ENCODE measurements at regions not wholly inside any gene's neighbourhood (a gene's known extent, or its start where the extent isn't known, plus 50 kb on each side); places are given as distances from the start of the nearest gene placed in this dataset.

DNA sequence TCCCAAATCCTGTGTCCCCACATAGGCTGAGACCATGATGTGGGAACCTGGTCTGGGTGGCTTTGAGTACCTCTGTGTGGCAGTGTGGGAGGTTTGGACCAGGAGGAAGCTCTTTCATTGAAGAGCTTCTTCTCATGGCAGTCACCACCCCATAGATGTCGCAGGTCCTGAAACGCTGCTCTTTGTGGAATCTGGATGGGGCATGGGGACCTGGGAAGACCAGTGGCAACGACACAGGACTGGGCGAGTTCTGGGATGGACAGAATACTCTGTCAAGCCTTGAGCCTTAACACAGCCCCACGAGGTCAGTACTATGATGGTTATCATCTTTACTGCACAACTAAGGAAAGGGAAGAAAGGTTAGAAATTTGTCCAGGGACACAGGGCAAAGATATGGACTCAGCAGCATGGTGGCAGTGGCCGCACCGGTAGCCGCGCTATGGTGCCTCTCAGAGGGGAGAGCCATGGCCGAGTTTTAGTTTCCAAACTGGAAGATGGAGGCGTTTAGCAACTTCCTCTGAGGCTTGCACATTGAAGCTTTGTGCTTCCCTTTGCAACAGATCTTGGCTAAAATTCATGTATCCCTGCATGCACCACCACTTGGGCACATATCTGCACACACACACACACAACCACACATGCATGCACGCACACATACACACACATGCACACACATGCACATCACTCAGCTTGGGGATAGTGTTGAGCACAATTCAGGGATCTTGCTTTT lies 117.7 kb upstream of the C1orf174 start:
- no peak for DNase-seq

GRCh38 chr1:4018466-4019146 lies 118.5 kb upstream of the C1orf174 start:
- no peak for DNase-seq

DNA sequence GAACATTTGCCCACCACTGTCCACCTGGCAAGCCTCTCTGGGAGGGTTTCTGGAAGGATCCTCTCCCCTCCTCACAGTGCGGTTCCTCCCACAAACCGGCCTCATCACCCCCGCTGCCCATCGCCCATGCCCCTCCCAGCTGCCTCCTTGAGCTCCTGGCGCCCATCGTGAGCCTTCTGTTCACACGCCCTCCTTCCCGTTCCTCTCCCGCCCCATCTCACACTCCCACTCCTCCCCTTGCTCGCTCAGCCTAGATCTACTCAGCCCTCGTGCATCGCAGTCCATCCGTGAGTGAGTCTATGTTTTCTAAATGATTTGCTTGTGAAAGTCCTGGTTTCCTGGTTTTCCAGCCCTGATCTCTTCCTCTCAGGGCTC lies 119.1 kb upstream of the C1orf174 start:
- DNase-seq: no peak

- DNase-seq: no peak
Measured at GRCh38 chr1:4019606-4020331, 119.7 kb upstream of the C1orf174 start.

GRCh38 chr1:4020449-4020848 lies 120.4 kb upstream of the C1orf174 start:
- no peak for DNase-seq

- no peak for DNase-seq
Measured at GRCh38 chr1:4021136-4021973, 121.3 kb upstream of the C1orf174 start.

- no peak for DNase-seq
Measured at GRCh38 chr1:4021974-4022268, 121.8 kb upstream of the C1orf174 start.

DNA sequence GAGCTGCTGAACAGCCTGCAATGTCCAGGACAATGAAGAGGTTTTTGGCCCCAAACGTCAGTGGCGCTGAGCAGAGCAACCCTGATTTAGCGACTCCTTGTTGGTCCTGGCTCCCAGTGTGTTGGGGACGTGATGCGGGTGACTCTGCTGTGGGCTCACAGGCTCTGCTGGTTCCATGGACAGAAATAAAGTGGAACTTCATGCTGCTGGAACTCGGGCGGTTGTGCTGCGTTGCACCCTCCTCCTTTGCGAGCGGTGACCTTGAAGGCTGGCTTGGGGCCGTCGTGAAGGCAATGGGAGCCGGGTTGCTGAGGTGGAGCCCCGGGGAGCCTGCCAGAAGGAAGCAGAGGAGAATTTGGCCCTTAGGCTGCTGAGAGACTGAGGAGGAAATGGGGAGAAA lies 122.6 kb upstream of the C1orf174 start:
- DNase-seq: no peak

DNA sequence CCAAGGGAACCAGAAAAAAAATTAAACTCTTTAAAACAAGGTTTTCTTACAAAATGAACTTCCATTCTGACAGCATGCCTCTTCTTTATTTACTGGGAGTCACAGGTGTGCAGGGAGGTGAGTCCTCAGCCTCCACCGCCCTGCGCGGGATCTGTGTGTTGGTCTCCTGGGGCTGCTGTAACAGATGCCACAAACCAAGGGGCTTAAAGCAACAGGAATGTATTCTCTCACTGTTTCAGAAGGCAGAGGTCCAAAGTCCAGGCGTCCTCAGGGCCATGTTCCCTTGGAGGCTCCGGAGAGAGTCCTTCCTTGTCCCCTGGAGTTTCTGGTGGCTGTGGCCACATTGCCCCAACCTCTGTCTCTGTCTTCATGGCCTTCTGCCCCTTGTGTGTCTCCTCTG lies 123.6 kb upstream of the C1orf174 start:
- no peak for DNase-seq

- no peak for DNase-seq
Measured at GRCh38 chr1:4024811-4025210, 124.7 kb upstream of the C1orf174 start.

DNA sequence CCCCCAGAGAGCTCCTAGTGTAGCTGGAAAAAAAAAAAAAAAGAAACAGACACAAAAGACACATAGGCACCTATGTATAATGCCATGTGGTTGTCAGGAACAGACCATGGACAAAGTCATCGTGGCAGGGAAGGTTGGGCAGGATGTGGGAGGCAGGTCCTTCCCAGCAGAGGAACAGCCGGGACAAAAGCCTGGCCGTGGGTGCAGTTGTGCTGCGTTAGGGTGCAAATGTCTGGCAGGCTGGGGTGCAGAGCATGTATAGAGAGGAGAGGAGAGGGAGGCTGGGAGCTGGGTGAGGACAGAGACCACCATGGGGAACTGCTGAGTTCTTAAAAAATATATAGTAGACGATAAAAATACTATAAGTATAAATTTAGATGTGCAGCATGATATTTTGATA lies 125.7 kb upstream of the C1orf174 start:
- no peak for DNase-seq

DNA sequence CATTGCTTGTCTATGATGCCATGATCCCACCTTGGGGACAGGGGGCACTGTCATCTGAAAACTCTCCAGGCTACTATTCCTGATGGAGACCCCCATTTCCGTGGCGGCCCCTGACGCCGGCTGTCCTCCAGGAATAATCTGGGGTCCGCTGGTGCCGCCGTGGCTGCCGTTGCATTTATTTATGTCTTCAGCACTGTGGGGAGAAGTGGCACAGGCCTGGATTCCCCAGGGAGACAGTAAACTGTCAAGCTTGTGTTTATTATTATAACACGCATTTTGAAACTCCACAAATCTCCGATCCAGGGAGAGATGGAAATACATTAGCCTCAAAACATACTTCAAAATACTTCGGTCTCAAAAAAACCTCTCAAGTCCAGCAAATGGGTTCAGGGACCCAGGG lies 126.9 kb upstream of the C1orf174 start:
- no peak for DNase-seq

- peak; percentile 57 for DNase-seq
Measured at GRCh38 chr1:4027492-4028138, 127.5 kb upstream of the C1orf174 start.

DNA sequence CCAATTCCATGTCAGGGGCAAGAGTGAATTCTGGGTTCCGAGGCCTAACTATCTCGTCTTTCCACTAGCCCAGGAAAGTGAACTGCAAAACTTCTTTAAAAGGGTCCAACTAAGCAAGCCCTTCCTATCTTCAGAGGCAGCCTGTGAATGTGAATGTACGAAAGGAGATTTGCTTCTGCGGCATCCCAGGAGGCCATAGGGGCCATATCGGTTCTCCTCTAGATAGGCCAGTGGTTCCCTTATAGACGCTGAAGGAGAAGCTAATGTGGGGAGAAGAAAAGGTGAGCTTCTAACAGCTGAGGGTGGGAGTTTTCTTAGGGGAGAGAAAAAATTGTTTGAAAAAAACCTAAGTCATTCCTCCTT lies 128.0 kb upstream of the C1orf174 start:
- DNase-seq: no peak

DNA sequence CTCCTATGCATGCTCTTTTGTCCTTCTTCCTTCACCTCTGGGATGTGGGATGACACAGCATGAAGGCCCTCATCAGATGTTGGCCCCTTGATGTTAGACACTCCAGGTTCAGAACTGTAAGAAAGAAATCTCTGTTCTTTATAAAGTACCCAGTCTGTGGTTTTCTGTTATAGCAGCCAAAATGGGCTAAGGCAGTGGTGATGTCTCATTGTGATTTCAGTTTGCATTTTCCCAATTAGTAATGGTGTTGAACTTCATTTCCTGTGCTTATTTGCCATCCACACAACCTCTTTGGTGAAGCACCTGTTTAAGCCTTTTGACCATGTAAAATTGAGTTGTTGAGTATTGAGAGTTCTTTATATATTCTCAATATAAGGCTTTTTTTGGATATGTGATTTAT lies 129.3 kb upstream of the C1orf174 start:
- DNase-seq: no peak

DNA sequence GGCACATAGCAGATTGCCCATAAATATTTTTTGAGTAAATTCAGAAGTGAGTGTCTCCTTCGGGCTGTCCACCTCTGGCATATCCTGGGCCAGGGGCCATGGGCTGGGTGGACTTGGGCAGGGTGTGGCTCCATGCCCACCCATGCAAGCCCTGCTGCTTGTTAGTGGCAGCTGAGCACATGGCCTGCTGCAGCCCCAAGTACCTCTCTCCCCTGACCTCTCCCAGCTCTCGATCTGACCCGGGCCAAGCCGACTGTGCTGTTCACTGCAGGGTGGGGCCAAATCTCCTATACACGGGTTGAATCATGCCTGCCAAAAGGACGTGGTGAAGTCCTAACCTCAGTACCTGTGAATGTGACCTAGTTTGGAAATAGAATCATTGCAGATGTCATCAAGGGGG lies 132.5 kb upstream of the C1orf174 start:
- no peak for DNase-seq

DNA sequence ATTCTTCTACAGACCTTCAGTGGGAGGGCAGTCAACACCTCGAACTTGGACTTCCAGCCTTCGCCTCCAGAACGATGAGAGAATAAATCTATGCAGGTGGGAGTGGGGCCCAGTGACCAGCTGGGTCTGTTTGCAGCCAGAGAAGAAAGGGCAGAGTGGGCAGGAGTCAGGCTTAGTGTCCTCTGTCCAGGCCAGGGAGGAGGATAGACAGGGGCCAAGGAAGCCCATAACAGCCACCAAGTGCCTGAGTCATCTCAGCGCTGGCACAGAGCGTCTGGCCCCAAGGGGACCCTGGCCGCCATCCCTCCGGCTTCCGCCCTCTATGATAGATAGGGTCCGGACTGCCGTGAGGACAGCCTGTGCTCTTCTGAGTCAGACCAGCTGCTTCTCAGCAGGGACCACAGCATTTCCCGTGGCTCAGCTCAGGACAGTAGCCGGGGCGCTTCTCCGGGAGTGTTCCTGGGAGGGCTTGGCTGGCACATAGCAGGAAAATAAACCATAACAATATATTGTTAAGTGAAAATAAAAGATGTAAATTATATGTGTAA lies 133.1 kb upstream of the C1orf174 start:
- DNase-seq: no peak

- no peak for DNase-seq
Measured at GRCh38 chr1:4033713-4034112, 133.6 kb upstream of the C1orf174 start.

- no peak for DNase-seq
Measured at GRCh38 chr1:4034318-4034887, 134.3 kb upstream of the C1orf174 start.

- DNase-seq: no peak
Measured at GRCh38 chr1:4044967-4045366, 144.9 kb upstream of the C1orf174 start.

DNA sequence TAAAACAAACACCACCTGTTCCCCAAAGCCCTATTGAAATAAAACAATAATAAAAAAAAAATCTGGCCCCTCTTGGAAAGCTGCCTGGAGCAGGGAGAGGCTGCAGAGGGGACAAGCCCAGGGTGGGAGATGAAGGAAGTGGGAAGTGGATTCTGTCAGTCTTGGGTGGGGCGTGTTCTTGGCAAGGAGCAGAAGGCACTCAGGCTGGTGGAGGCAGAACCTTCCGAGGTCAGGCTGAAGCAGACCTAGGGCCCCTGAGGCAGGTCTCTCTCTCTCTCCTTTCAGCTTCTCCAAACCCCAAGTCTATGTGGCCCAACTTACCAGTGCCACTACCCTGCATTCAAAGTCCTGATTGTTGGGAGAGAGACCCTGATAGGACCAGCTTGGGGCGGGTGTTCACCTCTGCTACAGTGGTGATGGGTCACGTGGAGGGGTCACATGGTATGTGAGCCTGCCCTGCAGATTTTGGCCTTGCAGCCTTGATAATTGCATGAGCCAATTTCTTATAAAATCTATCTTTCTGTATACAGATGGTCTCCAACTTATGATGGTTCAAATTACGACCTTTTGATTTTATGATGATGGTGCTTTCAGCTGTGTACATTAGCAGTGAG lies 145.4 kb upstream of the C1orf174 start:
- no peak for DNase-seq

Measured in DMS79 treated with DMSO at 0.1 percent for 48 hours (cell line).